ENCODE measurements at regions not wholly inside any gene's neighbourhood (a gene's known extent, or its start where the extent isn't known, plus 50 kb on each side); places are given as distances from the start of the nearest gene placed in this dataset.

GRCh38 chr2:241945311-241945710 is 75.8 kb downstream of the RTP5 start:
- Histone ChIP-seq H3K27ac (ENCODE audit: low read depth in 1 of 2, low read length in 2 of 2) (no peak overlapping the region), H3K36me3 (ENCODE audit: insufficient read depth, low read length) (no peaks in the 10 kb centered on the region), H3K4me1 (ENCODE audit: insufficient read depth, low read length) (peaks cover 2% of the 10 kb centered on the region), H3K27me3 (ENCODE audit: control insufficient read depth in 1 of 2, insufficient read depth in 2 of 2, low read length in 2 of 2) (no peaks in the 10 kb centered on the region), H3K9me3 (ENCODE audit: control insufficient read depth in 1 of 2, insufficient read depth in 1 of 2, low read length in 2 of 2) (peaks cover 0 to 5% of the 10 kb centered on the region in 2 experiments), H3K4me3 (ENCODE audit: low read length) (no peak overlapping the region)
- CTCF ChIA-PET, result no interaction called here
- intact Hi-C loops (cut with DNase I, micrococcal nuclease), result no loop called here
- Mint-ChIP-seq H3K9me3 (no peaks in the 10 kb centered on the region), H3K4me3 (no peak overlapping the region), H3K27me3 (no peaks in the 10 kb centered on the region), H3K27ac (no peak overlapping the region), H3K4me1 (ENCODE audit: low read depth) (peaks cover 7% of the 10 kb centered on the region), H3K36me3 (ENCODE audit: low read depth) (no peaks in the 10 kb centered on the region)
- POLR2A ChIA-PET, result no interaction called here
- ATAC-seq (ENCODE audit: poor library complexity) (no peak), DNase-seq (no peak)
- TF ChIP-seq, protein P1, sequence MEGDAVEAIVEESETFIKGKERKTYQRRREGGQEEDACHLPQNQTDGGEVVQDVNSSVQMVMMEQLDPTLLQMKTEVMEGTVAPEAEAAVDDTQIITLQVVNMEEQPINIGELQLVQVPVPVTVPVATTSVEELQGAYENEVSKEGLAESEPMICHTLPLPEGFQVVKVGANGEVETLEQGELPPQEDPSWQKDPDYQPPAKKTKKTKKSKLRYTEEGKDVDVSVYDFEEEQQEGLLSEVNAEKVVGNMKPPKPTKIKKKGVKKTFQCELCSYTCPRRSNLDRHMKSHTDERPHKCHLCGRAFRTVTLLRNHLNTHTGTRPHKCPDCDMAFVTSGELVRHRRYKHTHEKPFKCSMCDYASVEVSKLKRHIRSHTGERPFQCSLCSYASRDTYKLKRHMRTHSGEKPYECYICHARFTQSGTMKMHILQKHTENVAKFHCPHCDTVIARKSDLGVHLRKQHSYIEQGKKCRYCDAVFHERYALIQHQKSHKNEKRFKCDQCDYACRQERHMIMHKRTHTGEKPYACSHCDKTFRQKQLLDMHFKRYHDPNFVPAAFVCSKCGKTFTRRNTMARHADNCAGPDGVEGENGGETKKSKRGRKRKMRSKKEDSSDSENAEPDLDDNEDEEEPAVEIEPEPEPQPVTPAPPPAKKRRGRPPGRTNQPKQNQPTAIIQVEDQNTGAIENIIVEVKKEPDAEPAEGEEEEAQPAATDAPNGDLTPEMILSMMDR (IDR thresholded peaks at IDR 0.05), result no peak

DNA sequence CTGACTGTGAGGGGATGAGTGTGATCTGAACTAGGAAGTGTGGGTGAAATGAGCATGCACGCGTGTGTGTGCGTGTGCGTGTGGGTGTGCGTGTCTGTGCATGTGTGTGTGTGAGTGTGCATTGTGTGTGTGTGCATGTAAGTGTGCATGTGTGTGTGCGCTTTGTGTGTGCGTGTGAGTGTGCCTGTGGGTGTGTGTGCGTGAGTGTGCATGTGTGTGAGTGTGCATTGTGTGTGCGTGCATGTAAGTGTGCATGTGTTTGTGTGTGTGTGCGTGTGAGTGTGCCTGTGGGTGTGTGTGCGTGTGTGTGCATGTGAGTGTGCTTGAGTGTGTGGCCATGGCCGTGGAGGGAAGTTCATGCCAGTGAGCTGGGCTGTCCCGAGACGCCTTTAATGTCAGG is 76.3 kb downstream of the RTP5 start:
- DNase-seq (no peak), ATAC-seq (ENCODE audit: poor library complexity) (no peak)
- ChIA-PET CTCF (no interaction called here), POLR2A (no interaction called here)
- Histone ChIP-seq H3K27me3 (ENCODE audit: control insufficient read depth in 1 of 2, insufficient read depth in 2 of 2, low read length in 2 of 2) (no peaks in the 10 kb centered on the region), H3K9me3 (ENCODE audit: control insufficient read depth in 1 of 2, insufficient read depth in 1 of 2, low read length in 2 of 2) (peaks cover 0 to 5% of the 10 kb centered on the region in 2 experiments), H3K27ac (ENCODE audit: low read depth in 1 of 2, low read length in 2 of 2) (no peak overlapping the region), H3K4me1 (ENCODE audit: insufficient read depth, low read length) (peaks cover 7% of the 10 kb centered on the region), H3K36me3 (ENCODE audit: insufficient read depth, low read length) (no peaks in the 10 kb centered on the region), H3K4me3 (ENCODE audit: low read length) (no peak overlapping the region)
- Mint-ChIP-seq H3K27ac (no peak overlapping the region), H3K27me3 (no peaks in the 10 kb centered on the region), H3K36me3 (ENCODE audit: low read depth) (no peaks in the 10 kb centered on the region), H3K9me3 (no peaks in the 10 kb centered on the region), H3K4me1 (ENCODE audit: low read depth) (peaks cover 6% of the 10 kb centered on the region), H3K4me3 (no peak overlapping the region)
- TF ChIP-seq, protein P1 (IDR thresholded peaks at IDR 0.05), result no peak
- intact Hi-C loops (cut with DNase I, micrococcal nuclease), result no loop called here

DNA sequence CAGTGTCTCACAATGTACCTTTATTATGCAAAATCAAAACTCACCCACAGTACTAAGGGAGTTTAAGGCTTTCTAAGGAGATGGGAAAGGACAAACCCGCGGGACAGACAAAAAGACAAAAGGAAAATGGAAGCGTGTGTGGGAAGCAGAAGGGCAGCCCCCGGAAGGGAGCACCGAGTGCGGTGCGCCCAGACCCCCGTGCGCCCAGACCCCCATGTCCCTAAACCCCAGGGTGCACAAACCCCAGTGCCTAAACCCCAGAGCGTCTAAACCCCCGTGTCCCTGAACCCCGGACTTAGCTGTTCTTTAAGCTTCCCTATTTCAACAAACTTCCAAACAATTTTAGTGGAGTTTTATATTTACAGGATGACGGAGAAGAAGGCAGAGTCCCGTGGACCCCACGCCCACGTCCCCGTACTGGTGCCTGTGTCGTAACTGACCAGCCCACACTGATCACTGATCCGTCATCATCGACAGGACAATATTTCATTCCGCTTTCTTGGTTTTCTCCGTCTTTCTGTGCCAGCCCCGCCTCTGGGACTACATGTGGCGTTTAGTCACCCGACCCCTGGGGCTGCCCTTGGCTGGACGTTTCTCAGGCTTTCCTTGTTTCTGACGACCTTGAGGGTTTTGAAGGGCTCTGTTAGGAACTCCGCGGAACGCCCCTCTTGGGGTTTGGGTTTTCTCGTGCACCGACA is 76.9 kb downstream of the RTP5 start:
- no peak overlapping the region for H3K27ac ChIP-seq (ENCODE audit: low read depth in 1 of 2, low read length in 2 of 2)
- peaks cover 11% of the 10 kb centered on the region for H3K4me1 ChIP-seq (ENCODE audit: insufficient read depth, low read length)
- Mint-ChIP-seq H3K4me1 (ENCODE audit: low read depth) (peaks cover 6% of the 10 kb centered on the region), H3K4me3 (no peak overlapping the region), H3K27ac (no peak overlapping the region), H3K36me3 (ENCODE audit: low read depth) (no peaks in the 10 kb centered on the region), H3K9me3 (no peaks in the 10 kb centered on the region), H3K27me3 (no peaks in the 10 kb centered on the region)
- intact Hi-C loops (cut with DNase I, micrococcal nuclease), result no loop called here
- no peak for DNase-seq
- H3K4me3 ChIP-seq (ENCODE audit: low read length), result no peak overlapping the region
- ChIA-PET CTCF (no interaction called here), POLR2A (no interaction called here)
- TF ChIP-seq, protein P1 (IDR thresholded peaks at IDR 0.05), result no peak
- H3K27me3 ChIP-seq (ENCODE audit: control insufficient read depth in 1 of 2, insufficient read depth in 2 of 2, low read length in 2 of 2), result no peaks in the 10 kb centered on the region
- ATAC-seq (ENCODE audit: poor library complexity), result no peak
- peaks cover 0 to 5% of the 10 kb centered on the region in 2 experiments for H3K9me3 ChIP-seq (ENCODE audit: control insufficient read depth in 1 of 2, insufficient read depth in 1 of 2, low read length in 2 of 2)
- H3K36me3 ChIP-seq (ENCODE audit: insufficient read depth, low read length), result no peaks in the 10 kb centered on the region

Measured in CD4-positive, alpha-beta T cell (primary cell).